Left ventricle myocardium inferior (tissue), 1 donor: ENCODE measurements at regions not wholly inside any gene's neighbourhood (a gene's known extent, or its start where the extent isn't known, plus 50 kb on each side); places are given as distances from the start of the nearest gene placed in this dataset.

ENCODE experiments used
- DNase-seq: peaks from one replicate; pipeline ENCODE4 v3.0.0-alpha.2; 2020
- H3K27ac ChIP-seq: fragments of 200-600 bp; replicated peaks from 2 replicates; pipeline ENCODE4 v1.8.0; 2021
- H3K27me3 ChIP-seq: fragments of 200-600 bp; 2 replicates; pipeline ENCODE4 v1.8.0; 2021; ENCODE audit warnings: low read depth
- H3K36me3 ChIP-seq: fragments of 200-600 bp; 2 replicates; pipeline ENCODE4 v1.8.0; 2021
- H3K4me1 ChIP-seq: fragments of 200-600 bp; 2 replicates; pipeline ENCODE4 v1.8.0; 2021
- H3K4me3 ChIP-seq: fragments of 200-600 bp; 2 replicates; pipeline ENCODE4 v1.8.0; 2021; ENCODE audit warnings: mild to moderate bottlenecking, moderate library complexity
- H3K9me3 ChIP-seq: fragments of 200-600 bp; replicated peaks from 2 replicates; pipeline ENCODE4 v1.8.0; 2021
- CTCF ChIP-seq: fragments of 200-600 bp; IDR thresholded peaks from 2 replicates; pipeline ENCODE4 v1.8.0; 2021; ENCODE audit warnings: antibody characterized with exemption, mild to moderate bottlenecking, borderline replicate concordance
- intact Hi-C: fragments of 100-400 bp; cut with micrococcal nuclease; formaldehyde crosslinking; loops from one replicate; pipeline ENCODE4 v1.11.0; 2022
- donor health status: DM: no; HTN: yes; CAD: no; lungs with severe emphysema.

GRCh38 chr1:25026730-25027450, 96.8 kb upstream of the RUNX3 start:
- Histone ChIP-seq H3K36me3 (no peaks in the 10 kb centered on the region), H3K4me1 (peaks cover 14% of the 10 kb centered on the region), H3K9me3 (no peaks in the 10 kb centered on the region), H3K27me3 (peaks cover 30% of the 10 kb centered on the region), H3K27ac (no peak overlapping the region), H3K4me3 (no peak overlapping the region)
- TF ChIP-seq CTCF: no peak
- DNase-seq: no peak
- intact Hi-C loops: no loop called here

GRCh38 chr1:25026304-25026703, 96.2 kb upstream of the RUNX3 start:
- Histone ChIP-seq H3K4me3 (no peak overlapping the region), H3K4me1 (peaks cover 15% of the 10 kb centered on the region), H3K36me3 (no peaks in the 10 kb centered on the region), H3K27me3 (peaks cover 30% of the 10 kb centered on the region), H3K27ac (no peak overlapping the region), H3K9me3 (no peaks in the 10 kb centered on the region)
- TF ChIP-seq CTCF: no peak
- intact Hi-C loops: no loop called here
- no peak for DNase-seq

- no peak overlapping the region for H3K4me3 ChIP-seq
- H3K27me3 ChIP-seq: peaks cover 27% of the 10 kb centered on the region
- H3K36me3 ChIP-seq: no peaks in the 10 kb centered on the region
- DNase-seq: no peak
- H3K27ac ChIP-seq: no peak overlapping the region
- intact Hi-C loops: no loop called here
- no peak for TF ChIP-seq CTCF
- peaks cover 15% of the 10 kb centered on the region for H3K4me1 ChIP-seq
- no peaks in the 10 kb centered on the region for H3K9me3 ChIP-seq
These were observed 94.7 kb upstream of the RUNX3 start for GRCh38 chr1:25024615-25025350.

GRCh38 chr1:25023826-25024225, 93.8 kb upstream of the RUNX3 start:
- Histone ChIP-seq H3K36me3 (no peaks in the 10 kb centered on the region), H3K27ac (no peak overlapping the region), H3K4me3 (no peak overlapping the region), H3K9me3 (no peaks in the 10 kb centered on the region), H3K27me3 (peaks cover 18% of the 10 kb centered on the region), H3K4me1 (peaks cover 15% of the 10 kb centered on the region)
- intact Hi-C loops: no loop called here
- TF ChIP-seq CTCF: no peak
- DNase-seq: no peak

GRCh38 chr1:25023190-25023578, 93.1 kb upstream of the RUNX3 start:
- Histone ChIP-seq H3K27me3 (peaks cover 21% of the 10 kb centered on the region), H3K9me3 (no peaks in the 10 kb centered on the region), H3K36me3 (no peaks in the 10 kb centered on the region), H3K27ac (peak overlapping the region; percentile 19), H3K4me3 (no peak overlapping the region), H3K4me1 (peaks cover 15% of the 10 kb centered on the region)
- no peak for TF ChIP-seq CTCF
- intact Hi-C loops: no loop called here
- no peak for DNase-seq
